BE2C (cell line): ENCODE measurements at regions not wholly inside any gene's neighbourhood (a gene's known extent, or its start where the extent isn't known, plus 50 kb on each side); places are given as distances from the start of the nearest gene placed in this dataset.

Experiments
- DNase-seq: peaks from one replicate; pipeline ENCODE4 v3.0.0-alpha.2; 2020
- H3K27me3 ChIP-seq: fragments of 250-450 bp; sonication (Bioruptor Pico); 2 replicates; pipeline ENCODE4 v1.5.1; 2020; ENCODE audit warnings: mild to moderate bottlenecking
- H3K36me3 ChIP-seq: fragments of 250-450 bp; sonication (Bioruptor Pico); 2 replicates; pipeline ENCODE4 v1.5.1; 2020; ENCODE audit warnings: mild to moderate bottlenecking
- H3K4me1 ChIP-seq: fragments of 250-450 bp; sonication (Bioruptor Pico); 2 replicates; pipeline ENCODE4 v1.5.1; 2020
- H3K4me3 ChIP-seq: 2 replicates; pipeline ENCODE4 v1.5.1; 2011; ENCODE audit warnings: low read depth, low read length
- H3K9me3 ChIP-seq: fragments of 250-450 bp; sonication (Bioruptor Pico); 2 replicates; pipeline ENCODE4 v1.5.1; 2020
- CTCF ChIP-seq: IDR thresholded peaks from 2 replicates; pipeline ENCODE4 v1.5.1; 2012; ENCODE audit warnings: mild to moderate bottlenecking, low read depth, low read length

- Histone ChIP-seq H3K36me3 (no peaks in the 10 kb centered on the region), H3K4me1 (peaks cover 4% of the 10 kb centered on the region; the same call in 1 of the 2 replicates), H3K4me3 (no peak overlapping the region), H3K9me3 (no peaks in the 10 kb centered on the region), H3K27me3 (no peaks in the 10 kb centered on the region)
- no peak for TF ChIP-seq CTCF
- DNase-seq, result no peak
These were observed 741.4 kb upstream of the CCDC54 start for GRCh38 chr3:106635826-106636225.

- no peak for TF ChIP-seq CTCF
- H3K27me3 ChIP-seq, result no peaks in the 10 kb centered on the region
- peaks cover 2% of the 10 kb centered on the region; the same call in 1 of the 2 replicates for H3K9me3 ChIP-seq
- H3K4me3 ChIP-seq, result no peak overlapping the region
- H3K4me1 ChIP-seq, result peaks cover 2% of the 10 kb centered on the region; the same call in 1 of the 2 replicates
- no peaks in the 10 kb centered on the region for H3K36me3 ChIP-seq
- no peak for DNase-seq
These were observed 736.9 kb upstream of the CCDC54 start for GRCh38 chr3:106640353-106640752.

- DNase-seq, result no peak
- no peak for TF ChIP-seq CTCF
- Histone ChIP-seq H3K4me3 (no peak overlapping the region), H3K36me3 (no peaks in the 10 kb centered on the region), H3K27me3 (no peaks in the 10 kb centered on the region), H3K4me1 (peaks cover 3% of the 10 kb centered on the region), H3K9me3 (peaks cover 2% of the 10 kb centered on the region; the same call in 1 of the 2 replicates)
These were observed 735.1 kb upstream of the CCDC54 start for GRCh38 chr3:106642161-106642560.

GRCh38 chr3:106643684-106644161 is 733.5 kb upstream of the CCDC54 start:
- Histone ChIP-seq H3K4me3 (no peak overlapping the region), H3K36me3 (no peaks in the 10 kb centered on the region), H3K4me1 (peaks cover 3% of the 10 kb centered on the region), H3K27me3 (no peaks in the 10 kb centered on the region), H3K9me3 (peaks cover 2% of the 10 kb centered on the region; the same call in 1 of the 2 replicates)
- DNase-seq, result no peak
- TF ChIP-seq CTCF, result no peak

GRCh38 chr3:106673926-106674569 is 703.2 kb upstream of the CCDC54 start:
- Histone ChIP-seq H3K36me3 (no peaks in the 10 kb centered on the region), H3K27me3 (no peaks in the 10 kb centered on the region), H3K9me3 (no peaks in the 10 kb centered on the region), H3K4me1 (no peaks in the 10 kb centered on the region), H3K4me3 (no peak overlapping the region)
- no peak for DNase-seq
- no peak for TF ChIP-seq CTCF

- H3K4me1 ChIP-seq, result no peaks in the 10 kb centered on the region
- no peak overlapping the region for H3K4me3 ChIP-seq
- H3K36me3 ChIP-seq, result no peaks in the 10 kb centered on the region
- TF ChIP-seq CTCF, result no peak
- H3K27me3 ChIP-seq, result no peaks in the 10 kb centered on the region
- H3K9me3 ChIP-seq, result no peaks in the 10 kb centered on the region
- no peak for DNase-seq
These were observed 701.8 kb upstream of the CCDC54 start for GRCh38 chr3:106675451-106675850.
